A549 (cell line): ENCODE measurements at regions not wholly inside any gene's neighbourhood (a gene's known extent, or its start where the extent isn't known, plus 50 kb on each side); places are given as distances from the start of the nearest gene placed in this dataset.

Experiments used
- ESRRA ChIP-seq: fragments of 150-350 bp; IDR thresholded peaks from 2 replicates; pipeline ENCODE4 v1.6.1; 2014; ENCODE audit warnings: mild to moderate bottlenecking, low read length, borderline replicate concordance
- FOSB ChIP-seq: fragments of 250-450 bp; sonication (Bioruptor Pico); IDR thresholded peaks from 2 replicates; pipeline ENCODE4 v1.5.0; 2020; ENCODE audit warnings: mild to moderate bottlenecking, moderate library complexity
- TF ChIP-seq, protein P1 (sequence below): fragments of >200 bp; sonication (Bioruptor Twin); formaldehyde crosslinking; IDR thresholded peaks from 3 replicates; pipeline ENCODE4 v1.5.1; 2016

DNA sequence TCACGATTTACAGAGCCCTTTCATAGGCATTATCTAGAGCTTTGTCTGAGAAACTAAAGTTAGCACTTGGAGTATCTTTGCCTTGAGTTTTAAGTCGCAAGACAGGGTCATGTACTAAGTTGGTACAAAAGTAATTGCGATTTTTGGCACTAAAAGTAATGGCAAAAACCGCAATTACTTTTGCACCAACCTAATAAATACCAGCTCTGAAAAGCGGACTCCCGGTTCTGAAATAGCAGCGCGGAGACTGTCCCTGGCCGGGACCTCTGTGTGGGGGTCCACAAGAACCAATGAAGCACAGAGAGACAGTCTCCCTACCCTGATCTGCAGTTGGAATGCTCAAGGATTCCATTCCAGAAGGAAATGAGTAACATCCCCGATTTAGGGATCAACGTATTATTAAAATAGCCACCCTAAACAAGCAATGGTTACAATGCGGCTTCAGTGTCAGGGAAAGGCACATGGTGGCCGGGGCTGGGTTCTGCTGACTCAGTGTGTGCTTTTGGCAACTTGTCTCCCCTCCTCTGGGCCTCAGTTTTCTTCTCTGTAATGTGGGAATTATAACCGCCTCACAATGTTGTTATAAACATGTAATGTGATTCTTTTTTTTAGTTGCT, 150.3 kb upstream of the MCTP2 start:
- TF ChIP-seq, protein P1, sequence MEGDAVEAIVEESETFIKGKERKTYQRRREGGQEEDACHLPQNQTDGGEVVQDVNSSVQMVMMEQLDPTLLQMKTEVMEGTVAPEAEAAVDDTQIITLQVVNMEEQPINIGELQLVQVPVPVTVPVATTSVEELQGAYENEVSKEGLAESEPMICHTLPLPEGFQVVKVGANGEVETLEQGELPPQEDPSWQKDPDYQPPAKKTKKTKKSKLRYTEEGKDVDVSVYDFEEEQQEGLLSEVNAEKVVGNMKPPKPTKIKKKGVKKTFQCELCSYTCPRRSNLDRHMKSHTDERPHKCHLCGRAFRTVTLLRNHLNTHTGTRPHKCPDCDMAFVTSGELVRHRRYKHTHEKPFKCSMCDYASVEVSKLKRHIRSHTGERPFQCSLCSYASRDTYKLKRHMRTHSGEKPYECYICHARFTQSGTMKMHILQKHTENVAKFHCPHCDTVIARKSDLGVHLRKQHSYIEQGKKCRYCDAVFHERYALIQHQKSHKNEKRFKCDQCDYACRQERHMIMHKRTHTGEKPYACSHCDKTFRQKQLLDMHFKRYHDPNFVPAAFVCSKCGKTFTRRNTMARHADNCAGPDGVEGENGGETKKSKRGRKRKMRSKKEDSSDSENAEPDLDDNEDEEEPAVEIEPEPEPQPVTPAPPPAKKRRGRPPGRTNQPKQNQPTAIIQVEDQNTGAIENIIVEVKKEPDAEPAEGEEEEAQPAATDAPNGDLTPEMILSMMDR, result no peak
- TF ChIP-seq ESRRA, result no peak
- TF ChIP-seq FOSB (CRISPR knock-in tag), result no peak
